GM12878 (cell line): ENCODE measurements at regions not wholly inside any gene's neighbourhood (a gene's known extent, or its start where the extent isn't known, plus 50 kb on each side); places are given as distances from the start of the nearest gene placed in this dataset.

Experiments
- ATAC-seq: fragments of 200-7000 bp; cut with Tn5 transposase; 3 replicates; pipeline ENCODE4 v1.9.1; 2020; ENCODE audit warnings: mild to moderate bottlenecking, moderate library complexity
- BruUV-seq: library from RNA; stranded (reverse); fragments of 400-500 nt; replicated peaks from 2 replicates; lab custom pipeline; 2021; lab: Mats Ljungman, UMichigan
- CTCF ChIA-PET: fragments of 300-600 bp; sonication (Branson Sonifier 250); formaldehyde crosslinking; extraction: SDS; loops from one replicate; lab custom pipeline; 2021; ENCODE audit warnings: inconsistent platforms; lab: Yijun Ruan, JAX
- POLR2A ChIA-PET: fragments of 350-600 bp; formaldehyde crosslinking; extraction: SDS; loops from one replicate; lab custom pipeline; 2021; ENCODE audit warnings: inconsistent platforms; lab: Charles Lee
- RAD21 ChIA-PET: fragments of 300-600 bp; sonication (Branson Sonifier 250); formaldehyde crosslinking; loops from one replicate; lab custom pipeline; 2023; ENCODE audit warnings: antibody characterized with exemption; ENCODE audit not compliant: unreplicated experiment; lab: Charles Lee
- SMC1A ChIA-PET: fragments of 300-600 bp; sonication (Branson Sonifier 250); formaldehyde crosslinking; loops from one replicate; lab custom pipeline; 2023; ENCODE audit not compliant: unreplicated experiment, uncharacterized antibody; lab: Charles Lee
- DNase-seq: peaks from one replicate; pipeline ENCODE4 v3.0.0-alpha.2; 2011; ENCODE audit warnings: low read depth, low spot score
- FAIRE-seq: peaks from 3 replicates; lab custom pipeline; 2011; peaks lifted over from hg19 to GRCh38; lab: Jason Lieb, UNC
- H2AFZ ChIP-seq: 2 replicates; pipeline ENCODE4 v1.6.0; 2011; ENCODE audit warnings: low read depth, low read length, control low read depth; ENCODE audit not compliant: control insufficient read depth
- H3K27ac ChIP-seq: 2 replicates; pipeline ENCODE4 v1.5.1; 2011; ENCODE audit warnings: control low read depth; ENCODE audit not compliant: control insufficient read depth, insufficient read depth
- H3K27me3 ChIP-seq, 2 experiments: replicated peaks in 1 of 2; 2 replicates each; pipeline versions ENCODE4 v1.6.0 to v1.6.1; 2011; ENCODE audit warnings: low read length in 1 of 2; ENCODE audit not compliant: control insufficient read depth in 2 of 2, insufficient read depth in 2 of 2
- H3K36me3 ChIP-seq, 2 experiments: 2 replicates each; pipeline ENCODE4 v1.5.1; 2011; ENCODE audit warnings: low read length in 1 of 2; ENCODE audit not compliant: control insufficient read depth in 2 of 2, insufficient read depth in 2 of 2
- H3K4me1 ChIP-seq: 2 replicates; pipeline ENCODE4 v1.6.1; 2011; ENCODE audit warnings: mild to moderate bottlenecking, low read length, moderate library complexity, mixed read lengths; ENCODE audit not compliant: control insufficient read depth, insufficient read depth
- H3K4me2 ChIP-seq: 2 replicates; pipeline ENCODE4 v1.6.0; 2011; ENCODE audit warnings: control low read depth; ENCODE audit not compliant: control insufficient read depth, insufficient read depth
- H3K4me3 ChIP-seq: fragments of 200-600 bp; sonication (generic); 2 replicates; pipeline ENCODE4 v1.5.1; 2016
- H3K79me2 ChIP-seq: 2 replicates; pipeline ENCODE4 v1.6.0; 2011; ENCODE audit warnings: low read length; ENCODE audit not compliant: control insufficient read depth, insufficient read depth
- H3K9ac ChIP-seq: 2 replicates; pipeline ENCODE4 v1.8.0; 2011; ENCODE audit warnings: low read length, control low read depth, mixed read lengths; ENCODE audit not compliant: control insufficient read depth, insufficient read depth
- H3K9me3 ChIP-seq: replicated peaks from 3 replicates; pipeline ENCODE4 v1.5.1; 2011; ENCODE audit warnings: mild to moderate bottlenecking, low read length; ENCODE audit not compliant: control insufficient read depth, insufficient read depth
- H4K20me1 ChIP-seq: 2 replicates; pipeline ENCODE4 v1.6.0; 2011; ENCODE audit not compliant: control insufficient read depth, insufficient read depth
- BACH1 ChIP-seq: fragments of 450-650 bp; IDR thresholded peaks from 2 replicates; pipeline ENCODE4 v1.6.1; 2017; ENCODE audit warnings: mild to moderate bottlenecking, borderline replicate concordance
- CHD2 ChIP-seq: IDR thresholded peaks from 2 replicates; pipeline ENCODE4 v1.6.1; 2011; ENCODE audit warnings: low read depth, low read length, improper control_type of control experiment, borderline replicate concordance
- EGR1 ChIP-seq, 2 experiments: IDR thresholded peaks; 1 replicate in 1 of 2; 2 replicates in 1 of 2; pipeline ENCODE4 v1.6.1; 2011 to 2012; ENCODE audit warnings: low read depth in 2 of 2, low read length in 2 of 2, borderline replicate concordance in 1 of 2, mild to moderate bottlenecking in 1 of 2, moderate library complexity in 1 of 2
- ETV6 ChIP-seq, 2 experiments: fragments of 450-650 bp in 1 of 2; IDR thresholded peaks in 1 of 2; conservative IDR thresholded peaks in 1 of 2; 2 replicates each; pipeline ENCODE4 v1.6.1; 2014; ENCODE audit warnings: antibody characterized with exemption in 1 of 2, borderline replicate concordance in 1 of 2, low read depth in 1 of 2, mild to moderate bottlenecking in 1 of 2, moderate library complexity in 1 of 2
- MTA3 ChIP-seq: IDR thresholded peaks from 2 replicates; pipeline ENCODE4 v1.6.1; 2012; ENCODE audit warnings: low read length, inconsistent platforms, borderline replicate concordance
- MYC ChIP-seq: IDR thresholded peaks from 2 replicates; pipeline ENCODE4 v1.6.1; 2011; ENCODE audit warnings: mild to moderate bottlenecking, low read length, moderate library complexity, inconsistent platforms; ENCODE audit not compliant: insufficient read depth, insufficient replicate concordance, insufficient read length, severe bottlenecking
- NKRF ChIP-seq: fragments of 450-650 bp; conservative IDR thresholded peaks from 2 replicates; pipeline ENCODE4 v1.6.1; 2017; ENCODE audit warnings: mild to moderate bottlenecking, moderate library complexity
- POLR2AphosphoS5 ChIP-seq: IDR thresholded peaks from 2 replicates; pipeline ENCODE4 v1.6.1; 2011; ENCODE audit warnings: mild to moderate bottlenecking, low read length, inconsistent platforms
- SMC3 ChIP-seq: IDR thresholded peaks from 2 replicates; pipeline ENCODE4 v1.6.1; 2011; ENCODE audit warnings: low read length, improper control_type of control experiment, borderline replicate concordance
- SREBF1 ChIP-seq: IDR thresholded peaks from 2 replicates; pipeline ENCODE4 v1.6.1; 2012; ENCODE audit warnings: mild to moderate bottlenecking, low read length
- STAT1 ChIP-seq: fragments of 450-650 bp; conservative IDR thresholded peaks from 2 replicates; pipeline ENCODE4 v1.6.1; 2014; ENCODE audit warnings: antibody characterized with exemption, mild to moderate bottlenecking
- TARDBP ChIP-seq: IDR thresholded peaks from 2 replicates; pipeline ENCODE4 v1.6.1; 2016; ENCODE audit warnings: borderline replicate concordance
- TCF12 ChIP-seq: IDR thresholded peaks from 2 replicates; pipeline ENCODE4 v1.6.1; 2011; ENCODE audit warnings: low read depth, mild to moderate bottlenecking, low read length
- YBX1 ChIP-seq: fragments of 450-650 bp; IDR thresholded peaks from 2 replicates; pipeline ENCODE4 v1.6.1; 2016; ENCODE audit warnings: antibody characterized with exemption
- ZNF622 ChIP-seq: fragments of 450-650 bp; IDR thresholded peaks from 2 replicates; pipeline ENCODE4 v1.6.1; 2017; ENCODE audit warnings: mild to moderate bottlenecking, inconsistent platforms
- WGBS: methylation state at CpG from one replicate; pipeline ENCODE4 v1.1.6; 2016; ENCODE audit warnings: low lambda C conversion rate; ENCODE audit not compliant: insufficient replicate concordance, insufficient coverage; ENCODE audit errors: missing lambda C conversion rate; 5-methylcytosine and 5-hydroxymethylcytosine counted together
- in situ Hi-C: fragments of 300-500 bp; cut with MboI; formaldehyde crosslinking; loops from 9 replicates; pipeline ENCODE4 v1.14.3; 2018; ENCODE audit warnings: mixed read lengths
- intact Hi-C: fragments of 100-400 bp; cut with micrococcal nuclease; formaldehyde crosslinking; loops from one replicate; pipeline ENCODE4 v1.14.2; 2022; ENCODE audit not compliant: unreplicated experiment
- TF ChIP-seq, protein P1 (sequence below): IDR thresholded peaks from 2 replicates; pipeline ENCODE4 v1.6.1; 2011; ENCODE audit warnings: borderline replicate concordance, low read depth, mild to moderate bottlenecking, moderate library complexity, mixed read lengths, low read length; ENCODE audit not compliant: insufficient read depth; ENCODE audit errors: extremely low read length
- TF ChIP-seq, protein P2 (sequence below): fragments of 150-350 bp; IDR thresholded peaks from 2 replicates; pipeline ENCODE4 v1.6.1; 2016; ENCODE audit warnings: low read depth, low read length

- TF ChIP-seq BACH1 (no peak), TCF12 (no peak), ZNF622 (no peak), EGR1 (IDR thresholded peaks at IDR 0.05; ENCODE audit: borderline replicate concordance in 1 of 2, low read depth in 2 of 2, low read length in 2 of 2) (no peak), STAT1 (no peak), NKRF (no peak), POLR2AphosphoS5 (no peak), SMC3 (no peak), CHD2 (no peak), MYC (no peak), MTA3 (no peak), TARDBP (no peak), YBX1 (no peak), ETV6 (conservative IDR thresholded peaks at IDR 0.05 in 1 of 2, IDR thresholded peaks at IDR 0.05 in 1 of 2; ENCODE audit: borderline replicate concordance in 1 of 2, low read depth in 1 of 2) (no peak), SREBF1 (no peak)
- TF ChIP-seq, protein P1, sequence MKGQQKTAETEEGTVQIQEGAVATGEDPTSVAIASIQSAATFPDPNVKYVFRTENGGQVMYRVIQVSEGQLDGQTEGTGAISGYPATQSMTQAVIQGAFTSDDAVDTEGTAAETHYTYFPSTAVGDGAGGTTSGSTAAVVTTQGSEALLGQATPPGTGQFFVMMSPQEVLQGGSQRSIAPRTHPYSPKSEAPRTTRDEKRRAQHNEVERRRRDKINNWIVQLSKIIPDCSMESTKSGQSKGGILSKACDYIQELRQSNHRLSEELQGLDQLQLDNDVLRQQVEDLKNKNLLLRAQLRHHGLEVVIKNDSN = no peak
- TF ChIP-seq, protein P2, sequence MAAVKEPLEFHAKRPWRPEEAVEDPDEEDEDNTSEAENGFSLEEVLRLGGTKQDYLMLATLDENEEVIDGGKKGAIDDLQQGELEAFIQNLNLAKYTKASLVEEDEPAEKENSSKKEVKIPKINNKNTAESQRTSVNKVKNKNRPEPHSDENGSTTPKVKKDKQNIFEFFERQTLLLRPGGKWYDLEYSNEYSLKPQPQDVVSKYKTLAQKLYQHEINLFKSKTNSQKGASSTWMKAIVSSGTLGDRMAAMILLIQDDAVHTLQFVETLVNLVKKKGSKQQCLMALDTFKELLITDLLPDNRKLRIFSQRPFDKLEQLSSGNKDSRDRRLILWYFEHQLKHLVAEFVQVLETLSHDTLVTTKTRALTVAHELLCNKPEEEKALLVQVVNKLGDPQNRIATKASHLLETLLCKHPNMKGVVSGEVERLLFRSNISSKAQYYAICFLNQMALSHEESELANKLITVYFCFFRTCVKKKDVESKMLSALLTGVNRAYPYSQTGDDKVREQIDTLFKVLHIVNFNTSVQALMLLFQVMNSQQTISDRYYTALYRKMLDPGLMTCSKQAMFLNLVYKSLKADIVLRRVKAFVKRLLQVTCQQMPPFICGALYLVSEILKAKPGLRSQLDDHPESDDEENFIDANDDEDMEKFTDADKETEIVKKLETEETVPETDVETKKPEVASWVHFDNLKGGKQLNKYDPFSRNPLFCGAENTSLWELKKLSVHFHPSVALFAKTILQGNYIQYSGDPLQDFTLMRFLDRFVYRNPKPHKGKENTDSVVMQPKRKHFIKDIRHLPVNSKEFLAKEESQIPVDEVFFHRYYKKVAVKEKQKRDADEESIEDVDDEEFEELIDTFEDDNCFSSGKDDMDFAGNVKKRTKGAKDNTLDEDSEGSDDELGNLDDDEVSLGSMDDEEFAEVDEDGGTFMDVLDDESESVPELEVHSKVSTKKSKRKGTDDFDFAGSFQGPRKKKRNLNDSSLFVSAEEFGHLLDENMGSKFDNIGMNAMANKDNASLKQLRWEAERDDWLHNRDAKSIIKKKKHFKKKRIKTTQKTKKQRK = no peak
- ChIA-PET RAD21 (no interaction called here), SMC1A (no interaction called here), POLR2A (no interaction called here), CTCF (no interaction called here)
- Histone ChIP-seq H3K36me3 (no peaks in the 10 kb centered on the region), H3K27ac (no peak overlapping the region), H3K4me3 (no peak overlapping the region), H3K4me2 (no peak overlapping the region), H3K79me2 (no peaks in the 10 kb centered on the region), H3K4me1 (no peaks in the 10 kb centered on the region), H3K9ac (no peak overlapping the region), H3K27me3 (no peaks in the 10 kb centered on the region), H4K20me1 (no peaks in the 10 kb centered on the region), H2AFZ (no peak overlapping the region), H3K9me3 (no peaks in the 10 kb centered on the region)
- no peak for DNase-seq
- in situ Hi-C loops = no loop called here
- intact Hi-C loops = no loop called here
- 12% methylated on average over 4 of the region's 4 CpGs for WGBS
- no peak for FAIRE-seq
- BruUV-seq = no TSS peak
- ATAC-seq = no peak
These were observed 141.1 kb upstream of the HHIP start for GRCh38 chr4:144504883-144505282.
